DND-41 (cell line): ENCODE measurements at regions not wholly inside any gene's neighbourhood (a gene's known extent, or its start where the extent isn't known, plus 50 kb on each side); places are given as distances from the start of the nearest gene placed in this dataset.

ENCODE experiments used
- ATAC-seq: fragments of 200-7000 bp; cut with Tn5 transposase; 3 replicates; pipeline ENCODE4 v1.9.1; 2021; ENCODE audit warnings: low read depth; ENCODE audit not compliant: insufficient read depth
- DNase-seq: peaks from one replicate; pipeline ENCODE4 v3.0.0-alpha.2; 2020
- H2AFZ ChIP-seq: 2 replicates; pipeline ENCODE4 v1.6.0; 2012; ENCODE audit warnings: low read depth, low read length
- H3K27ac ChIP-seq: 2 replicates; pipeline ENCODE4 v1.5.1; 2012; ENCODE audit warnings: low read length, inconsistent platforms
- H3K27me3 ChIP-seq: fragments of 200-600 bp; sonication (generic); 2 replicates; pipeline ENCODE4 v1.6.0; 2012; ENCODE audit warnings: low read length, mild to moderate bottlenecking, inconsistent platforms; ENCODE audit not compliant: insufficient read depth, poor library complexity
- H3K36me3 ChIP-seq: 2 replicates; pipeline ENCODE4 v1.5.1; 2012; ENCODE audit warnings: low read length, inconsistent platforms; ENCODE audit not compliant: insufficient read depth
- H3K4me1 ChIP-seq: 2 replicates; pipeline ENCODE4 v1.5.1; 2012; ENCODE audit warnings: mild to moderate bottlenecking, low read length; ENCODE audit not compliant: insufficient read depth
- H3K4me2 ChIP-seq: 2 replicates; pipeline ENCODE4 v1.6.0; 2012; ENCODE audit warnings: mild to moderate bottlenecking, moderate library complexity, low read length, inconsistent platforms; ENCODE audit not compliant: insufficient read depth
- H3K4me3 ChIP-seq, 2 experiments: fragments of 200-600 bp in 1 of 2; shearing (Covaris generic) in 1 of 2; 2 replicates each; pipeline ENCODE4 v1.5.1; 2012 to 2016; ENCODE audit warnings: inconsistent platforms in 2 of 2, low read length in 2 of 2, mild to moderate bottlenecking in 2 of 2, low read depth in 1 of 2, moderate library complexity in 1 of 2
- H3K79me2 ChIP-seq: 2 replicates; pipeline ENCODE4 v1.6.0; 2012; ENCODE audit warnings: low read length, inconsistent platforms; ENCODE audit not compliant: insufficient read depth
- H3K9ac ChIP-seq: 2 replicates; pipeline ENCODE4 v1.6.0; 2012; ENCODE audit warnings: low read depth, mild to moderate bottlenecking, inconsistent platforms, low read length, moderate library complexity
- H3K9me3 ChIP-seq: 2 replicates; pipeline ENCODE4 v1.5.1; 2012; ENCODE audit warnings: low read length, moderate library complexity, mild to moderate bottlenecking, inconsistent platforms; ENCODE audit not compliant: insufficient read depth, severe bottlenecking
- H4K20me1 ChIP-seq: 2 replicates; pipeline ENCODE4 v1.6.0; 2012; ENCODE audit warnings: low read length; ENCODE audit not compliant: insufficient read depth
- CTCF ChIP-seq: IDR thresholded peaks from 2 replicates; pipeline ENCODE4 v1.5.1; 2012; ENCODE audit warnings: borderline replicate concordance, low read length, moderate library complexity, mild to moderate bottlenecking; ENCODE audit not compliant: poor library complexity, severe bottlenecking; ENCODE audit errors: extremely low read depth
- EZH2 ChIP-seq: IDR thresholded peaks from 3 replicates; pipeline ENCODE4 v1.6.1; 2012; ENCODE audit warnings: borderline replicate concordance, low read depth, mild to moderate bottlenecking, moderate library complexity, low read length, inconsistent platforms; ENCODE audit not compliant: severe bottlenecking

- Histone ChIP-seq H3K27ac (no peak overlapping the region), H2AFZ (no peak overlapping the region), H3K9ac (no peak overlapping the region), H3K79me2 (no peaks in the 10 kb centered on the region), H3K36me3 (no peaks in the 10 kb centered on the region), H3K4me1 (no peaks in the 10 kb centered on the region), H3K27me3 (no peaks in the 10 kb centered on the region), H3K9me3 (no peaks in the 10 kb centered on the region), H3K4me2 (no peak overlapping the region), H4K20me1 (no peaks in the 10 kb centered on the region), H3K4me3 (no peak overlapping the region)
- no peak for DNase-seq
- no peak for ATAC-seq
- TF ChIP-seq EZH2 (no peak), CTCF (no peak)
Observed at GRCh38 chr4:187215438-187215837, 491.8 kb upstream of the FAT1 start.

- no peak for ATAC-seq
- no peak overlapping the region for H2AFZ ChIP-seq
- H3K9ac ChIP-seq = no peak overlapping the region
- no peaks in the 10 kb centered on the region for H3K9me3 ChIP-seq
- no peaks in the 10 kb centered on the region for H4K20me1 ChIP-seq
- no peak overlapping the region for H3K4me2 ChIP-seq
- H3K4me3 ChIP-seq = no peak overlapping the region
- H3K79me2 ChIP-seq = no peaks in the 10 kb centered on the region
- no peak for DNase-seq
- no peaks in the 10 kb centered on the region for H3K27me3 ChIP-seq
- TF ChIP-seq CTCF (no peak), EZH2 (no peak)
- H3K4me1 ChIP-seq = no peaks in the 10 kb centered on the region
- H3K36me3 ChIP-seq = no peaks in the 10 kb centered on the region
- no peak overlapping the region for H3K27ac ChIP-seq
Observed at GRCh38 chr4:187218705-187219245, 495.1 kb upstream of the FAT1 start.

GRCh38 chr4:187224560-187224959 lies 500.9 kb upstream of the FAT1 start:
- Histone ChIP-seq H3K4me3 (no peak overlapping the region), H3K9ac (no peak overlapping the region), H2AFZ (no peak overlapping the region), H3K36me3 (no peaks in the 10 kb centered on the region), H3K79me2 (no peaks in the 10 kb centered on the region), H4K20me1 (no peaks in the 10 kb centered on the region), H3K27me3 (no peaks in the 10 kb centered on the region), H3K27ac (no peak overlapping the region), H3K4me2 (no peak overlapping the region), H3K9me3 (no peaks in the 10 kb centered on the region), H3K4me1 (no peaks in the 10 kb centered on the region)
- TF ChIP-seq EZH2 (no peak), CTCF (no peak)
- ATAC-seq (no peak), DNase-seq (no peak)
